Aorta (tissue), 5 donors: ENCODE measurements at regions not wholly inside any gene's neighbourhood (a gene's known extent, or its start where the extent isn't known, plus 50 kb on each side); places are given as distances from the start of the nearest gene placed in this dataset.

Experiments used
- ATAC-seq: fragments of 200-7000 bp; cut with Tn5 transposase; one replicate; pipeline ENCODE4 v1.9.1; 2022; ENCODE audit warnings: moderate library complexity; ENCODE audit not compliant: low FRiP score
- DNase-seq, 2 donors: peaks; one replicate each; pipeline ENCODE4 v3.0.0-alpha.2; 2020
- H3K27ac ChIP-seq, 2 donors: one replicate each; pipeline ENCODE4 v1.5.1; 2013; ENCODE audit warnings: low read length in 2 of 2, mild to moderate bottlenecking in 2 of 2, moderate library complexity in 2 of 2, control low read depth in 1 of 2, inconsistent platforms in 1 of 2, low read depth in 1 of 2
- H3K27me3 ChIP-seq, 2 donors: one replicate each; pipeline ENCODE4 v1.6.1; 2013; ENCODE audit warnings: control low read depth in 1 of 2, low read length in 1 of 2, mild to moderate bottlenecking in 1 of 2, moderate library complexity in 1 of 2; ENCODE audit not compliant: insufficient read depth in 2 of 2, control insufficient read depth in 1 of 2
- H3K36me3 ChIP-seq, 2 donors: one replicate each; pipeline ENCODE4 v1.6.1; 2013; ENCODE audit warnings: control low read depth in 1 of 2, low read length in 1 of 2, mild to moderate bottlenecking in 1 of 2; ENCODE audit not compliant: insufficient read depth in 2 of 2, control insufficient read depth in 1 of 2
- H3K4me1 ChIP-seq, 2 donors: one replicate each; pipeline ENCODE4 v1.6.1; 2013; ENCODE audit warnings: low read length in 2 of 2, control low read depth in 1 of 2, mild to moderate bottlenecking in 1 of 2, moderate library complexity in 1 of 2; ENCODE audit not compliant: insufficient read depth in 2 of 2, control insufficient read depth in 1 of 2
- H3K4me3 ChIP-seq, 2 donors: one replicate each; pipeline ENCODE4 v1.5.1; 2013; ENCODE audit warnings: low read length in 2 of 2, control low read depth in 1 of 2, mild to moderate bottlenecking in 1 of 2
- H3K9me3 ChIP-seq: one replicate; pipeline ENCODE4 v1.6.1; 2013; ENCODE audit warnings: mild to moderate bottlenecking, low read length; ENCODE audit not compliant: control insufficient read depth
- WGBS, 2 donors: extraction: QIAGEN DNeasy Blood & Tissue Kit; methylation state at CpG; one replicate each; pipeline ENCODE4 v1.1.7; 2013; 5-methylcytosine and 5-hydroxymethylcytosine counted together
- intact Hi-C, 2 donors: fragments of 100-400 bp; cut with DNase I; formaldehyde crosslinking; loops; one replicate each; pipeline versions ENCODE4 v1.14.2 to v1.15.0; 2022
- donor health status: healthy with polysubstance abuse.
- donor health status: Bipolar disorder and iron deficiency.
- donor health status: DM: no; HTN: no; CAD: no.
- donor health status: DM: no; HTN: no; CAD: no.
- donor health status: DM: yes; HTN: yes; CAD: no.

GRCh38 chr13:83987394-83987793 lies 105.1 kb upstream of the SLITRK1 start:
- Histone ChIP-seq H3K4me3 (no peak overlapping the region), H3K4me1 (peaks cover 0 to 1% of the 10 kb centered on the region in 2 donors), H3K36me3 (no peaks in the 10 kb centered on the region), H3K27me3 (no peaks in the 10 kb centered on the region), H3K9me3 (no peaks in the 10 kb centered on the region), H3K27ac (no peak overlapping the region)
- ATAC-seq (no peak), DNase-seq (no peak)
- WGBS, 2 donors = 96 to 100% methylated on average over 1 of the region's 1 CpG
- intact Hi-C loops = no loop called here

- WGBS, 2 donors = 35 to 47% methylated on average over 1 of the region's 1 CpG
Measured at GRCh38 chr13:83984793-83985192, 102.5 kb upstream of the SLITRK1 start.

GRCh38 chr13:83980331-83980730 lies 98.1 kb upstream of the SLITRK1 start:
- no peaks in the 10 kb centered on the region for H3K27me3 ChIP-seq
- WGBS, 2 donors = 65 to 74% methylated on average over 5 of the region's 5 CpGs
- H3K36me3 ChIP-seq = no peaks in the 10 kb centered on the region
- no peaks in the 10 kb centered on the region for H3K4me1 ChIP-seq
- DNase-seq (no peak), ATAC-seq (no peak)
- H3K4me3 ChIP-seq = no peak overlapping the region
- intact Hi-C loops = no loop called here
- no peak overlapping the region for H3K27ac ChIP-seq
- no peaks in the 10 kb centered on the region for H3K9me3 ChIP-seq

More at GRCh38 chr13:83984793-83985192, 102.5 kb upstream of the SLITRK1 start:
- Histone ChIP-seq H3K4me3 (no peak overlapping the region), H3K27ac (no peak overlapping the region), H3K9me3 (no peaks in the 10 kb centered on the region), H3K4me1 (no peaks in the 10 kb centered on the region), H3K27me3 (no peaks in the 10 kb centered on the region), H3K36me3 (no peaks in the 10 kb centered on the region)
- intact Hi-C loops = no loop called here
- DNase-seq = no peak
- ATAC-seq = no peak

GRCh38 chr13:83975655-83976165 lies 93.4 kb upstream of the SLITRK1 start:
- no peak for ATAC-seq

GRCh38 chr13:83958531-83958930 lies 76.3 kb upstream of the SLITRK1 start:
- intact Hi-C loops = no loop called here
- no peak for ATAC-seq
- H3K9me3 ChIP-seq = no peaks in the 10 kb centered on the region
- no peaks in the 10 kb centered on the region for H3K27me3 ChIP-seq
- no peak overlapping the region for H3K4me3 ChIP-seq
- no peak for DNase-seq
- no peaks in the 10 kb centered on the region for H3K36me3 ChIP-seq
- no peak overlapping the region for H3K27ac ChIP-seq
- WGBS, 2 donors = 7 to 12% methylated on average over 1 of the region's 1 CpG
- no peaks in the 10 kb centered on the region for H3K4me1 ChIP-seq

More at GRCh38 chr13:83975655-83976165, 93.4 kb upstream of the SLITRK1 start:
- H3K36me3 ChIP-seq = no peaks in the 10 kb centered on the region
- no peak overlapping the region for H3K4me3 ChIP-seq
- intact Hi-C loops = no loop called here
- H3K4me1 ChIP-seq = no peaks in the 10 kb centered on the region
- no peaks in the 10 kb centered on the region for H3K9me3 ChIP-seq
- H3K27ac ChIP-seq = no peak overlapping the region
- no peaks in the 10 kb centered on the region for H3K27me3 ChIP-seq
- DNase-seq = no peak

GRCh38 chr13:83955011-83955410 lies 72.7 kb upstream of the SLITRK1 start:
- no peaks in the 10 kb centered on the region for H3K27me3 ChIP-seq
- H3K4me3 ChIP-seq = no peak overlapping the region
- no peak overlapping the region for H3K27ac ChIP-seq
- intact Hi-C loops = no loop called here
- no peaks in the 10 kb centered on the region for H3K36me3 ChIP-seq
- no peaks in the 10 kb centered on the region for H3K9me3 ChIP-seq
- H3K4me1 ChIP-seq = no peaks in the 10 kb centered on the region
- 93 to 96% methylated on average over 3 of the region's 3 CpGs for WGBS, 2 donors
- DNase-seq (no peak), ATAC-seq (no peak)

GRCh38 chr13:83953916-83954315 lies 71.6 kb upstream of the SLITRK1 start:
- DNase-seq (no peak), ATAC-seq (no peak)
- Histone ChIP-seq H3K36me3 (no peaks in the 10 kb centered on the region), H3K27ac (no peak overlapping the region), H3K9me3 (no peaks in the 10 kb centered on the region), H3K4me3 (no peak overlapping the region), H3K27me3 (no peaks in the 10 kb centered on the region), H3K4me1 (no peaks in the 10 kb centered on the region)
- intact Hi-C loops = no loop called here
- WGBS, 2 donors = 92 to 99% methylated on average over 2 of the region's 2 CpGs

GRCh38 chr13:83950293-83950692 lies 68.0 kb upstream of the SLITRK1 start:
- ATAC-seq = no peak
- 57 to 58% methylated on average over 1 of the region's 1 CpG for WGBS, 2 donors
- Histone ChIP-seq H3K27me3 (no peaks in the 10 kb centered on the region), H3K27ac (no peak overlapping the region), H3K4me1 (no peaks in the 10 kb centered on the region), H3K36me3 (no peaks in the 10 kb centered on the region), H3K9me3 (no peaks in the 10 kb centered on the region), H3K4me3 (no peak overlapping the region)
- no peak for DNase-seq
- intact Hi-C loops = no loop called here

GRCh38 chr13:83943530-83944279 lies 61.4 kb upstream of the SLITRK1 start:
- no peaks in the 10 kb centered on the region for H3K27me3 ChIP-seq
- H3K4me3 ChIP-seq = no peak overlapping the region
- no peaks in the 10 kb centered on the region for H3K4me1 ChIP-seq
- intact Hi-C loops = no loop called here
- ATAC-seq (no peak), DNase-seq (no peak)
- no peak overlapping the region for H3K27ac ChIP-seq
- 66 to 75% methylated on average over 6 of the region's 6 CpGs for WGBS, 2 donors
- H3K9me3 ChIP-seq = no peaks in the 10 kb centered on the region
- no peaks in the 10 kb centered on the region for H3K36me3 ChIP-seq
